ENCODE measurements at regions not wholly inside any gene's neighbourhood (a gene's known extent, or its start where the extent isn't known, plus 50 kb on each side); places are given as distances from the start of the nearest gene placed in this dataset.

GRCh38 chr9:93864840-93865239 is 90.3 kb downstream of the BARX1 start:
- TF ChIP-seq CTCF (IDR thresholded peaks at IDR 0.05; ENCODE audit: low read depth, low read length, missing control alignments): no peak
- DNase-seq (ENCODE audit: low read depth): no peak
- H3K4me3 ChIP-seq (ENCODE audit: low read depth, low read length): no peak overlapping the region

- no peak overlapping the region for H3K4me3 ChIP-seq (ENCODE audit: low read depth, low read length)
- DNase-seq (ENCODE audit: low read depth): no peak
- no peak for TF ChIP-seq CTCF (IDR thresholded peaks at IDR 0.05; ENCODE audit: low read depth, low read length, missing control alignments)
These were observed 91.1 kb downstream of the BARX1 start for GRCh38 chr9:93864032-93864431.

- DNase-seq (ENCODE audit: low read depth): no peak
- no peak overlapping the region for H3K4me3 ChIP-seq (ENCODE audit: low read depth, low read length)
- no peak for TF ChIP-seq CTCF (IDR thresholded peaks at IDR 0.05; ENCODE audit: low read depth, low read length, missing control alignments)
These were observed 92.1 kb downstream of the BARX1 start for GRCh38 chr9:93862877-93863545.

- DNase-seq (ENCODE audit: low read depth): no peak
- no peak for TF ChIP-seq CTCF (IDR thresholded peaks at IDR 0.05; ENCODE audit: low read depth, low read length, missing control alignments)
- no peak overlapping the region for H3K4me3 ChIP-seq (ENCODE audit: low read depth, low read length)
These were observed 93.3 kb downstream of the BARX1 start for GRCh38 chr9:93861736-93862358.

GRCh38 chr9:93860694-93861658 is 94.2 kb downstream of the BARX1 start:
- H3K4me3 ChIP-seq (ENCODE audit: low read depth, low read length): no peak overlapping the region
- no peak for DNase-seq (ENCODE audit: low read depth)
- TF ChIP-seq CTCF (IDR thresholded peaks at IDR 0.05; ENCODE audit: low read depth, low read length, missing control alignments): no peak

- no peak for TF ChIP-seq CTCF (IDR thresholded peaks at IDR 0.05; ENCODE audit: low read depth, low read length, missing control alignments)
- no peak for DNase-seq (ENCODE audit: low read depth)
- H3K4me3 ChIP-seq (ENCODE audit: low read depth, low read length): no peak overlapping the region
These were observed 95.5 kb downstream of the BARX1 start for GRCh38 chr9:93859431-93860215.

Data from GM12864 (cell line).